ENCODE measurements at regions not wholly inside any gene's neighbourhood (a gene's known extent, or its start where the extent isn't known, plus 50 kb on each side); places are given as distances from the start of the nearest gene placed in this dataset.

- no peak for DNase-seq
Observed at GRCh38 chr3:68148447-68148846, 494.0 kb upstream of the SUCLG2 start.

GRCh38 chr3:68142441-68142840, 488.0 kb upstream of the SUCLG2 start:
- no peak for DNase-seq

GRCh38 chr3:68139897-68140296, 485.5 kb upstream of the SUCLG2 start:
- DNase-seq = no peak

- DNase-seq = no peak
Observed at GRCh38 chr3:68136411-68136810, 482.0 kb upstream of the SUCLG2 start.

GRCh38 chr3:68135067-68135466, 480.7 kb upstream of the SUCLG2 start:
- no peak for DNase-seq

- no peak for DNase-seq
Observed at GRCh38 chr3:68129065-68129464, 474.7 kb upstream of the SUCLG2 start.

GRCh38 chr3:68123231-68123630, 468.8 kb upstream of the SUCLG2 start:
- no peak for DNase-seq

- DNase-seq = no peak
Observed at GRCh38 chr3:68121287-68121686, 466.9 kb upstream of the SUCLG2 start.

GRCh38 chr3:68116580-68116979, 462.2 kb upstream of the SUCLG2 start:
- DNase-seq = no peak

- DNase-seq = no peak
Observed at GRCh38 chr3:68103811-68104210, 449.4 kb upstream of the SUCLG2 start.

GRCh38 chr3:68090571-68090970, 436.2 kb upstream of the SUCLG2 start:
- no peak for DNase-seq

GRCh38 chr3:68089572-68090011, 435.2 kb upstream of the SUCLG2 start:
- no peak for DNase-seq

GRCh38 chr3:68088636-68089035, 434.2 kb upstream of the SUCLG2 start:
- no peak for DNase-seq

- no peak for DNase-seq
Observed at GRCh38 chr3:68088216-68088615, 433.8 kb upstream of the SUCLG2 start.

GRCh38 chr3:68072062-68072461, 417.6 kb upstream of the SUCLG2 start:
- no peak for DNase-seq

- DNase-seq = no peak
Observed at GRCh38 chr3:68070186-68070585, 415.8 kb upstream of the SUCLG2 start.

- DNase-seq = no peak
Observed at GRCh38 chr3:68067314-68067713, 412.9 kb upstream of the SUCLG2 start.

GRCh38 chr3:68062926-68063325, 408.5 kb upstream of the SUCLG2 start:
- no peak for DNase-seq

GRCh38 chr3:68060910-68061309, 406.5 kb upstream of the SUCLG2 start:
- DNase-seq = no peak

GRCh38 chr3:68060191-68060590, 405.8 kb upstream of the SUCLG2 start:
- DNase-seq = no peak

GRCh38 chr3:68059628-68060152, 405.3 kb upstream of the SUCLG2 start:
- DNase-seq = no peak

GRCh38 chr3:68057637-68058320, 403.4 kb upstream of the SUCLG2 start:
- DNase-seq = no peak

- no peak for DNase-seq
Observed at GRCh38 chr3:68056556-68056955, 402.1 kb upstream of the SUCLG2 start.

GRCh38 chr3:68055215-68055614, 400.8 kb upstream of the SUCLG2 start:
- no peak for DNase-seq

- DNase-seq = no peak
Observed at GRCh38 chr3:68049776-68050175, 395.4 kb upstream of the SUCLG2 start.
